Suprapubic skin (tissue), 4 donors: ENCODE measurements at regions not wholly inside any gene's neighbourhood (a gene's known extent, or its start where the extent isn't known, plus 50 kb on each side); places are given as distances from the start of the nearest gene placed in this dataset.

Experiments
- DNase-seq, 2 donors: peaks; one replicate each; pipeline ENCODE4 v3.0.0-alpha.2; 2019; ENCODE audit warnings: low spot score in 2 of 2
- H3K27ac ChIP-seq: fragments of 200-600 bp; sonication (generic); one replicate; pipeline ENCODE4 v1.5.1; 2019
- H3K27me3 ChIP-seq: fragments of 200-600 bp; sonication (generic); one replicate; pipeline ENCODE4 v1.5.1; 2019
- H3K36me3 ChIP-seq: fragments of 200-600 bp; sonication (generic); one replicate; pipeline ENCODE4 v1.5.1; 2019
- H3K4me1 ChIP-seq: fragments of 200-600 bp; sonication (generic); one replicate; pipeline ENCODE4 v1.5.1; 2019
- H3K4me3 ChIP-seq: fragments of 200-600 bp; sonication (generic); one replicate; pipeline ENCODE4 v1.5.1; 2019; ENCODE audit warnings: mild to moderate bottlenecking
- H3K9me3 ChIP-seq: fragments of 200-600 bp; sonication (generic); one replicate; pipeline ENCODE4 v1.5.1; 2019
- EP300 ChIP-seq: sonication (generic); formaldehyde crosslinking; IDR thresholded peaks from one replicate; pipeline ENCODE4 v1.6.1; 2017; ENCODE audit warnings: antibody characterized with exemption
- POLR2A ChIP-seq, 2 donors: fragments of 450-650 bp; IDR thresholded peaks; one replicate each; pipeline ENCODE4 v1.6.1; 2017; ENCODE audit warnings: antibody characterized with exemption in 2 of 2, mild to moderate bottlenecking in 2 of 2, moderate library complexity in 2 of 2
- POLR2AphosphoS5 ChIP-seq, 3 donors: sonication (generic); formaldehyde crosslinking; IDR thresholded peaks; one replicate each; pipeline ENCODE4 v1.6.1; 2017; ENCODE audit warnings: antibody characterized with exemption in 3 of 3
- WGBS: methylation state at CpG from one replicate; pipeline ENCODE4 v1.1.5; 2018; 5-methylcytosine and 5-hydroxymethylcytosine counted together
- TF ChIP-seq, protein P1 (sequence below), 2 donors: fragments of 200-600 bp in 1 of 2; fragments of 450-650 bp in 1 of 2; sonication (generic) in 1 of 2; IDR thresholded peaks; one replicate each; pipeline ENCODE4 v1.5.1; 2016 to 2019; ENCODE audit warnings: antibody characterized with exemption in 2 of 2, mild to moderate bottlenecking in 1 of 2, moderate library complexity in 1 of 2

DNA sequence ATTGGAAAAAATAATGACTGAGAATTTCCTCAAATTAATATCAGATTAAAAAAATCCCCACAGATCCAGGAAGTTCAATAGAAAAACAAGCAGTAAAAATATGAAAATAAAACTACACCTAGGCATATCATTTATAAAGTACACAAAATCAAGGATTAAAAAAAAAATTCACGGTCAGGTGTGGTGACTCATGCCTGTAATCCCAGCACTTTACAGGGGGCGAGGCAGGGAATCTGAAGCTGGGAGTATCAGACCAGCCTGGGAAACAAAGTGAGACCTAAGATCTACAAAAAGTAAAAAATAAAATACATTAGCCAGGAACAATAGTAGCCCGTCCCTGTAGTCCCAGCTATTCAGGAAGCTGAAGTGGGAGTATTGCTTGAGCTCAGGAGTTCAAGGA, 778.3 kb upstream of the ALCAM start:
- no peaks in the 10 kb centered on the region for H3K36me3 ChIP-seq
- H3K27ac ChIP-seq = no peak overlapping the region
- TF ChIP-seq, protein P1, sequence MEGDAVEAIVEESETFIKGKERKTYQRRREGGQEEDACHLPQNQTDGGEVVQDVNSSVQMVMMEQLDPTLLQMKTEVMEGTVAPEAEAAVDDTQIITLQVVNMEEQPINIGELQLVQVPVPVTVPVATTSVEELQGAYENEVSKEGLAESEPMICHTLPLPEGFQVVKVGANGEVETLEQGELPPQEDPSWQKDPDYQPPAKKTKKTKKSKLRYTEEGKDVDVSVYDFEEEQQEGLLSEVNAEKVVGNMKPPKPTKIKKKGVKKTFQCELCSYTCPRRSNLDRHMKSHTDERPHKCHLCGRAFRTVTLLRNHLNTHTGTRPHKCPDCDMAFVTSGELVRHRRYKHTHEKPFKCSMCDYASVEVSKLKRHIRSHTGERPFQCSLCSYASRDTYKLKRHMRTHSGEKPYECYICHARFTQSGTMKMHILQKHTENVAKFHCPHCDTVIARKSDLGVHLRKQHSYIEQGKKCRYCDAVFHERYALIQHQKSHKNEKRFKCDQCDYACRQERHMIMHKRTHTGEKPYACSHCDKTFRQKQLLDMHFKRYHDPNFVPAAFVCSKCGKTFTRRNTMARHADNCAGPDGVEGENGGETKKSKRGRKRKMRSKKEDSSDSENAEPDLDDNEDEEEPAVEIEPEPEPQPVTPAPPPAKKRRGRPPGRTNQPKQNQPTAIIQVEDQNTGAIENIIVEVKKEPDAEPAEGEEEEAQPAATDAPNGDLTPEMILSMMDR (IDR thresholded peaks at IDR 0.05) = no peak
- TF ChIP-seq EP300 = no peak
- no peak for TF ChIP-seq POLR2A (IDR thresholded peaks at IDR 0.05)
- no peak for TF ChIP-seq POLR2AphosphoS5 (IDR thresholded peaks at IDR 0.05)
- no peaks in the 10 kb centered on the region for H3K27me3 ChIP-seq
- no peaks in the 10 kb centered on the region for H3K9me3 ChIP-seq
- WGBS = 72% methylated on average over 3 of the region's 3 CpGs
- no peaks in the 10 kb centered on the region for H3K4me1 ChIP-seq
- no peak for DNase-seq
- H3K4me3 ChIP-seq = no peak overlapping the region

DNA sequence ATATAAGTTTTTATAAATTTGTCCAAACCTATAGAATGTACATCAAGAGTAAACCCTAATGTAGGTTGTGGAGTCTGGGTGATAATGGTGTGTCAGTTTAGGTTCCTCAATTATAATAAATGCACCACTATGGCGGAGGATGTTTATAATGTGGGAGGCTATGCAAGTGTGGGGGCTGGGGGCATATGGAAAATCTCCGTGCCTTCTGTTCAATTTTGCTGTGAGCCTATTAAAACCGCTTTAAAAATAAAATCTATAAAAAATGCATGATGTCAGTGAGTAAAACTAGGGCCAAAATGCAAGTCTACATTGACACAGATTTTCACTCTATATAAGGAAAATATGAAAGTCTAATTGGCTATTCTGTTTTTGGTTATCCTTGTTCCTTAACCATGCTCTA, 774.9 kb upstream of the ALCAM start:
- Histone ChIP-seq H3K9me3 (no peaks in the 10 kb centered on the region), H3K27ac (no peak overlapping the region), H3K4me1 (no peaks in the 10 kb centered on the region), H3K36me3 (no peaks in the 10 kb centered on the region), H3K4me3 (no peak overlapping the region), H3K27me3 (no peaks in the 10 kb centered on the region)
- TF ChIP-seq POLR2AphosphoS5 (IDR thresholded peaks at IDR 0.05) (no peak), POLR2A (IDR thresholded peaks at IDR 0.05) (no peak), EP300 (no peak)
- TF ChIP-seq, protein P1 (IDR thresholded peaks at IDR 0.05) = no peak
- WGBS = 91% methylated on average over 3 of the region's 3 CpGs
- DNase-seq = no peak

- no peaks in the 10 kb centered on the region for H3K4me1 ChIP-seq
- no peak overlapping the region for H3K4me3 ChIP-seq
- 80% methylated on average over 2 of the region's 2 CpGs for WGBS
- no peaks in the 10 kb centered on the region for H3K36me3 ChIP-seq
- no peak for TF ChIP-seq POLR2AphosphoS5 (IDR thresholded peaks at IDR 0.05)
- TF ChIP-seq EP300 = no peak
- no peak for TF ChIP-seq POLR2A (IDR thresholded peaks at IDR 0.05)
- TF ChIP-seq, protein P1 (IDR thresholded peaks at IDR 0.05) = no peak
- H3K27me3 ChIP-seq = no peaks in the 10 kb centered on the region
- H3K27ac ChIP-seq = no peak overlapping the region
- H3K9me3 ChIP-seq = no peaks in the 10 kb centered on the region
- DNase-seq = no peak
Measured at GRCh38 chr3:104594491-104594890, 772.2 kb upstream of the ALCAM start.

DNA sequence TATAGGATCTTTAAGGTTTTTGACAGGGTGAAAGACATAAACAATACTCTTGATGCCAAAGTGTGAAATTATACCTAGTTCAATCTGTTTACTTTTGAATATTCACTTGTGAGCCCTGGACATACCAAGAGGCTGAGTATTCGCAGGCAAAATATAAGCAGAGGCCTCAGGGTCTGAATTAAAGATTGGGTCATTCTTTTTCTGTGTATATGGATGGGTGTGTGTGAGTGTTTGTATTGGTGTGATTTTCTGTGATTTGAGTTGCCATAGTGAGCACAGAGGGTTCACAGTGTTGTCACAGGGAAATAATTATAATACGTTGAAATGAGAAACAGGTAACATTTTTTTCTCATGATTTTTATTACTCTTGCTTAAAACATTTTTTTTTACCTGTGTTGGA, 770.7 kb upstream of the ALCAM start:
- Histone ChIP-seq H3K9me3 (no peaks in the 10 kb centered on the region), H3K27me3 (no peaks in the 10 kb centered on the region), H3K27ac (no peak overlapping the region), H3K36me3 (no peaks in the 10 kb centered on the region), H3K4me3 (no peak overlapping the region), H3K4me1 (no peaks in the 10 kb centered on the region)
- no peak for TF ChIP-seq EP300
- TF ChIP-seq, protein P1 (IDR thresholded peaks at IDR 0.05) = no peak
- no peak for TF ChIP-seq POLR2A (IDR thresholded peaks at IDR 0.05)
- TF ChIP-seq POLR2AphosphoS5 (IDR thresholded peaks at IDR 0.05) = no peak
- 83% methylated on average over 2 of the region's 2 CpGs for WGBS
- no peak for DNase-seq

DNA sequence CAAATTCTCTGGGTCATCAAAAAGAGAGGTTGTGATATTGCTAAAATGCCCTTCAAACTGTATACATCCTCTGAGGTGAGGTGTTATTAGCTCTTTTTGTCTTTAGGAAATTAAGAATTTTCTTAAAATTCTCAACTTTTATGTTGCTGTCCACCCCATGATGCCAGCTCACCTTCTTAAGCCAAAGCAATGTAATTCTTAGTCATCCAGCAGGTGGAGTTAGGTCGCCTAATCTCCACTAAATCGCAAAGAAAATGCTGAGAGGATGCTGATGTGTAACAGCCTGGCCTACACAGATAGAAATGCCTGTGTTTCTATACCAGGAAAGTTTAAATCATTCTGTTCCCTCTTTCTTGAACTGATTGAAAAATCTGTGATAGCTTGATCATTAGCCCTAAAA, 770.2 kb upstream of the ALCAM start:
- Histone ChIP-seq H3K36me3 (no peaks in the 10 kb centered on the region), H3K9me3 (no peaks in the 10 kb centered on the region), H3K27me3 (no peaks in the 10 kb centered on the region), H3K4me1 (no peaks in the 10 kb centered on the region), H3K27ac (no peak overlapping the region), H3K4me3 (no peak overlapping the region)
- 47% methylated on average over 2 of the region's 2 CpGs for WGBS
- no peak for DNase-seq
- no peak for TF ChIP-seq EP300
- TF ChIP-seq, protein P1 (IDR thresholded peaks at IDR 0.05) = no peak
- no peak for TF ChIP-seq POLR2AphosphoS5 (IDR thresholded peaks at IDR 0.05)
- no peak for TF ChIP-seq POLR2A (IDR thresholded peaks at IDR 0.05)
